ENCODE measurements at regions not wholly inside any gene's neighbourhood (a gene's known extent, or its start where the extent isn't known, plus 50 kb on each side); places are given as distances from the start of the nearest gene placed in this dataset.

GRCh38 chr13:106906426-106906996, 338.6 kb upstream of the ARGLU1 start:
- no peak for DNase-seq

GRCh38 chr13:106905380-106906162, 337.6 kb upstream of the ARGLU1 start:
- DNase-seq = no peak

- no peak for DNase-seq
Measured at GRCh38 chr13:106899442-106899841, 331.5 kb upstream of the ARGLU1 start.

- no peak for DNase-seq
Measured at GRCh38 chr13:106898231-106898630, 330.3 kb upstream of the ARGLU1 start.

GRCh38 chr13:106888148-106888547, 320.2 kb upstream of the ARGLU1 start:
- DNase-seq = no peak

DNA sequence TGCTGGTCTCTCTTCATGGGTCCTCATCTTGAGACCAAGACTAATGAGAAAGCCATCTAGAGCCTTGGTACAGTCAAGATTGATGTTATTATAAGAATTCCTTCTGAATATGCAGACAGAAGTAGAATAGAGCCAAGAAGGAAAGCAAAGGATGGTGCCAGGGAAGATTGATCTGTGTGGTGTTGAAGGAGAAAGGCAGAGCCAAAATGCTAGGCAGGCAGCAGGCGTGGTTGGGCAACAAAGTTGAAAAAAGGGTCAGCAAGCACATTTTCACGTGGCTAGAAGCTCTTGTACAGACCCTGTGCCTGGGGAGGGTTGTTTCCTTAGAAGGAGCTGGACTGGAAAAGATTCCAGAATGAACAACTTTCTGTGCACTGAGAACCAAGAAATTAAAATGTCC, 319.7 kb upstream of the ARGLU1 start:
- DNase-seq = no peak

DNA sequence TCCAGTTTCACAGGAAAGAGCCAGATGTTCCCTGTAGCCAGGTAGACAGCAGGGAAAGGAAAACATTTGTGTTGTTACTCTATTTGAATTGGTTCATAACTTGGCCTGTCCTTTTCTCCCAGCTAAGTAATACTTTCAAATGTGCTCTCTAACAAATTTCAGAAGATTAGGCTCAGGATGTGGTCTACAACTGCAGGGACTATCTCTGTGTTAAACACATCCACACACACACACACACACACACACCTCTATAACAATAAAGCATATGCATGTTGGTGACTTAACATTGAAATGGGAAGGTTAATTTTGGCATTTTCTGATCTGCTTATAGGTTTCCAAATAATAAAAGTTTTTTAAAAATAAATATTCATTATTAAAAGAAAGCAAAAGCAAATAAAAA, 316.0 kb upstream of the ARGLU1 start:
- no peak for DNase-seq

GRCh38 chr13:106882246-106882645, 314.3 kb upstream of the ARGLU1 start:
- DNase-seq = no peak

GRCh38 chr13:106879806-106880205, 311.9 kb upstream of the ARGLU1 start:
- DNase-seq = no peak

- no peak for DNase-seq
Measured at GRCh38 chr13:106874323-106874722, 306.4 kb upstream of the ARGLU1 start.

GRCh38 chr13:106873810-106874209, 305.9 kb upstream of the ARGLU1 start:
- no peak for DNase-seq

DNA sequence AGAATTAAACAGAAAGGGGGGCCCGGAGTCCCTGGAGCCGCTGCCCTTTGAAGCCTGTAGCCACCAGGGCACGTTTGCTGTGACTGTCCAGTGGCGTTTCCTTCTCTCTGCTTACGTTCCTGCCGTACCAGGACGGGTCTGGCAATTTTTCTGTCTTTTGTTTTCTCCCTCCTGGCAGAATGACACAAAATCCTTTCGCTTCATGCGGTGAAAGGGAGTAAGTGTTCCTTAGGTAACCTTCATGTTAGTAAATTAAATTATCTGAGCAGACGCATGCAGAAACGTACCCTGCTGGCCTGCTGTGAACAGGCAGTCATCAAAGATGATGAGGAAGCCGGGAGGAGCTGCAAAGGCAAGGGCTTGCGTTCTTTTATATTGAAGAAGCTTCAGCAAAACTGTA, 299.3 kb upstream of the ARGLU1 start:
- DNase-seq = no peak

DNA sequence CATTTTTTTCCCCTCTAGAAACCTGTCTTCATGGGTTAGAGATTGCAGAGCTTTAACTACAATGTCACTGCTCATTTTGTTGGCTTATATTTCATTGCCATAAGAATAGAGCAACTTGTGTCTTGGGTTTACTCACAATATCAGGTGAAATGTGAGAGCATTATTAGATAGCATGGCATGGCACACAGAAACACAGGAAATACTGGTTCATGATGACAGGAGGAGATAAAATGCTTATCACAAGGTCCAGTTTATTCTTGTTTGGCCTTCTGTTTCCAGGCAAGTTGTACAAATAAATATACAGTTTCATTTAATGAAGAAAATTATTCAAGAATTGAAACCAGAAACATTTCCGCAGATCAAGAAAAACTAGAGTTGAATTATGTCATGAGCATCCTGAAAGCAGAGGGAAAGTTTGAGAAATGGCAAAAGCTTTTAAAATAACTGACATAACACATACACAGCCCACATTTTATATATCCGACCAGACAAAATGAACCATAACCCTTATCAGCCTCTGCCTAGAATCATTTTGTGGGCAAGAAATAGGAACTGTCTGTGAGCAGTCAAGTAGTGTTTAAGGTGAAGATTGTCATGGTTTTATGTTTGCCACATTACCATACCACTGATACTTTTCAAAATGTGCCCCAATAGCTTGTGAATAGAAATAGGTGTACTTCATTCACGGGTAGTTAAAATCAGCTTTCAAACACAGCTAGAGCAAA, 297.9 kb upstream of the ARGLU1 start:
- no peak for DNase-seq

DNA sequence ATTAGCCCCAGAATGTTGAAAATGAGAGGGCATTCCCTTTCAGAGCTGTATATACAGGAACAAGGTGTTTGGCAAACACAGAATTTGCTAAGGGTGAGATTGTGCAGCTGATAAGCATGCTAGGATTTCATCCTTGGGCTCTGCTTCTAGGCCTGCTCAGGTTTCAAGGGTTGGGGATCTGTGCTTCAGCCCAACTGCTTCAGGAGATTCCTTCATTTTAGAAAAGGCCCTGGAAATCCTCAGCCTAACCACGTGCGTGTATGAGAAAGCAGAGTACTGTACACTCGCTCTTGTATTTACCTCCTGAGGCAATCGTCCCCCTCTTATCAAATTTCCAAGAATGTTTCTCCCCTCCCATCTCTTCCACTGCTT, 291.6 kb upstream of the ARGLU1 start:
- no peak for DNase-seq

- DNase-seq = no peak
Measured at GRCh38 chr13:106858903-106859532, 291.1 kb upstream of the ARGLU1 start.

DNA sequence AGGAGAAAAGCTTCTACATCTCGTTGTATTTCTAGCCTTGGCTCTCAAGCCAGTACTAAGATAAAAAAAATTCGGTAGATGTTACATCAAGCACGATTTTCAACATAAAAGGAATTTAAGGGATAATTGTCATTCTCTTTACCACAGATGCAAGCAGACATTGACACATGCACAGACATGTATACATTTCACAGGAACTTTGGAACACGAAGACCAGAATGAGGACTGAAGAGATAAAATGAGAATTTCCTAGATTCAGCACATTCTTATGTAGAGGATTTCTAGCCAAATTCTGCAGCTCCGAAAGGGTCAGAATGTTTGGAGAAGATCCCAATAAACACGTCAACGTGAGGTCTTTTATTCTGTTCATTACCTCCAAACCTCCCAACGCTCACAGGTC, 284.5 kb upstream of the ARGLU1 start:
- no peak for DNase-seq

GRCh38 chr13:106850973-106851650, 283.2 kb upstream of the ARGLU1 start:
- DNase-seq = no peak

DNA sequence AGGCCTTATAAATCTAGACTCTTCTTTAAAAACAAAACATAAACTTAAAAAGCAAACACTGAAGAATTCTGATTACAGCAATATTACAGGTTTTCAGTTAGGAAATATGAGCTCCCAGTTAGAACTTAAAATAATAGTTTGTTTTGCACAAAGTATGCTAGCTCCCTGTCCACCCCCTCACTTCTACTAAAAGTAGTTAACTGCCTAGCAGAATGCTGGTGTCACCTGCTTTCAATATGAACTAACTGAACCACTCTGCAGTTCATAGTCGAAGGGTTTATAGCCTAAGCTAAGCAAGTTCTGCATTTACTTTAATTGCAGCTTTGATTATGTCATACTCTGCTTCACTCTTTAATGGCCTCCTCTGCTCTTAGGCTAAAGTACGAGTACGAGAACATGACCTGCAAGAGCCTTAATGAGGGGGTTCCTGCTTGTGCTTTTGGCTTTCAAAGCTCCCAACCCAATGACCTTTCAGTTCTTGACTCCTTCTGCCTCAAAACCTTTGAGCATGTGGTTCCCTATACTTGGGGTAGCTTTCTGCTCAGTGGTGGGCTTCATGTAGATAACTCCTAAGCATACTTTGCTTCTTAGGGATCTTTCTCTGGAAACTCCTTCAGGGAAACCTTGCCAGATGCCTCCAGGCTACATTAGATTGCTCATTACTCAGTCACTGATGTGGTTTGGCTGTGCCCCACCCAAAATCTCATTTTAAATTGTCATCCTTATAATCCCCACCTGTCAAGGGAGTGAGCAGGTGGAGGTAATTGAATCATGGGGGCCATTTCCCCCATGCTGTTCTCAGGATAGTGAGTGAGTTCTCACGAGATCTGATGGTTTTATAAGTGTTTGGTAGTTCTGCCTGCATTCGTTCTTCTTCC, 278.9 kb upstream of the ARGLU1 start:
- no peak for DNase-seq

- no peak for DNase-seq
Measured at GRCh38 chr13:106836186-106836802, 268.4 kb upstream of the ARGLU1 start.

GRCh38 chr13:106835477-106835876, 267.5 kb upstream of the ARGLU1 start:
- no peak for DNase-seq

GRCh38 chr13:106821979-106822378, 254.0 kb upstream of the ARGLU1 start:
- DNase-seq = no peak
